A549 (cell line): ENCODE measurements at regions not wholly inside any gene's neighbourhood (a gene's known extent, or its start where the extent isn't known, plus 50 kb on each side); places are given as distances from the start of the nearest gene placed in this dataset.

Source experiments
- ATAC-seq, 2 experiments: fragments of 200-7000 bp in 1 of 2; fragments of >200 bp in 1 of 2; cut with Nextera tagmentation in 1 of 2; cut with Tn5 transposase in 1 of 2; 3 replicates each; pipeline versions ENCODE4 v1.8.0 to v1.9.1; 2018 to 2020; ENCODE audit warnings: mild to moderate bottlenecking in 1 of 2, moderate library complexity in 1 of 2
- CTCF ChIA-PET: fragments of 300-600 bp; sonication (Branson Sonifier 250); formaldehyde crosslinking; extraction: SDS; loops from one replicate; lab custom pipeline; 2021; ENCODE audit warnings: antibody characterized with exemption, inconsistent platforms; lab: Yijun Ruan, JAX
- POLR2A ChIA-PET: fragments of 350-600 bp; formaldehyde crosslinking; extraction: SDS; loops from one replicate; lab custom pipeline; 2021; ENCODE audit warnings: antibody characterized with exemption, inconsistent platforms; lab: Yijun Ruan, JAX
- DNase-seq, 2 experiments: peaks; one replicate each; pipeline versions ENCODE4 v3.0.0 to v3.0.0-alpha.2; 2011 to 2016; ENCODE audit warnings: low read depth in 1 of 2, low spot score in 1 of 2
- FAIRE-seq: peaks from 2 replicates; lab custom pipeline; 2011; peaks lifted over from hg19 to GRCh38; lab: Jason Lieb, UNC
- H3K27ac ChIP-seq, 2 experiments: fragments of >200 bp; sonication (Bioruptor Twin); formaldehyde crosslinking; 3 replicates each; pipeline ENCODE4 v1.5.1; 2016 to 2017
- H3K4me1 ChIP-seq: fragments of >200 bp; sonication (Bioruptor Twin); formaldehyde crosslinking; 3 replicates; pipeline ENCODE4 v1.6.1; 2016
- H3K4me2 ChIP-seq: fragments of >200 bp; sonication (Bioruptor Twin); formaldehyde crosslinking; 3 replicates; pipeline ENCODE4 v1.6.1; 2016
- H3K4me3 ChIP-seq: fragments of >200 bp; sonication (Bioruptor Twin); formaldehyde crosslinking; 3 replicates; pipeline ENCODE4 v1.5.1; 2016
- H3K9me3 ChIP-seq: fragments of >200 bp; sonication (Bioruptor Twin); formaldehyde crosslinking; 3 replicates; pipeline ENCODE4 v1.6.1; 2016
- ATOH8 ChIP-seq: fragments of 250-450 bp; sonication (Bioruptor Pico); IDR thresholded peaks from 2 replicates; pipeline ENCODE4 v1.5.0; 2020; ENCODE audit warnings: low read depth, mild to moderate bottlenecking, moderate library complexity
- CEBPB ChIP-seq, 2 experiments: fragments of >200 bp in 1 of 2; sonication (Bioruptor Twin) in 1 of 2; formaldehyde crosslinking in 1 of 2; IDR thresholded peaks; 2 replicates each; pipeline ENCODE4 v1.6.1; 2012 to 2016
- E2F6 ChIP-seq: IDR thresholded peaks from 2 replicates; pipeline ENCODE4 v1.6.1; 2012; ENCODE audit warnings: low read depth, borderline replicate concordance
- EHF ChIP-seq: fragments of 250-450 bp; sonication (Bioruptor Pico); IDR thresholded peaks from 2 replicates; pipeline ENCODE4 v1.5.0; 2020; ENCODE audit warnings: mild to moderate bottlenecking
- EHMT2 ChIP-seq: fragments of 200-600 bp; sonication (generic); IDR thresholded peaks from 2 replicates; pipeline ENCODE4 v1.6.1; 2016; ENCODE audit warnings: antibody characterized with exemption, low read depth, mild to moderate bottlenecking, moderate library complexity
- EP300 ChIP-seq, 2 experiments: fragments of >200 bp; sonication (Bioruptor Twin); formaldehyde crosslinking; IDR thresholded peaks; 2 replicates in 1 of 2; 3 replicates in 1 of 2; pipeline ENCODE4 v1.6.1; 2016 to 2017
- ESRRA ChIP-seq: fragments of 150-350 bp; IDR thresholded peaks from 2 replicates; pipeline ENCODE4 v1.6.1; 2014; ENCODE audit warnings: mild to moderate bottlenecking, low read length, borderline replicate concordance
- GATA3 ChIP-seq: IDR thresholded peaks from 2 replicates; pipeline ENCODE4 v1.6.1; 2012; ENCODE audit warnings: borderline replicate concordance
- HEYL ChIP-seq: fragments of 250-450 bp; sonication (Bioruptor Pico); IDR thresholded peaks from 2 replicates; pipeline ENCODE4 v1.8.0; 2021; ENCODE audit warnings: mild to moderate bottlenecking, moderate library complexity
- HOXA7 ChIP-seq: fragments of 250-450 bp; sonication (Bioruptor Pico); IDR thresholded peaks from 2 replicates; pipeline ENCODE4 v1.5.0; 2020; ENCODE audit warnings: mild to moderate bottlenecking, moderate library complexity
- JUNB ChIP-seq: fragments of >200 bp; sonication (Bioruptor Twin); formaldehyde crosslinking; IDR thresholded peaks from 2 replicates; pipeline ENCODE4 v1.6.1; 2016
- KDM5A ChIP-seq: fragments of 200-600 bp; sonication (generic); IDR thresholded peaks from 2 replicates; pipeline ENCODE4 v1.6.1; 2016; ENCODE audit warnings: antibody characterized with exemption, mild to moderate bottlenecking
- MAFK ChIP-seq: fragments of 450-650 bp; IDR thresholded peaks from 2 replicates; pipeline ENCODE4 v1.6.1; 2014; ENCODE audit not compliant: partially characterized antibody
- MAZ ChIP-seq: fragments of 150-350 bp; IDR thresholded peaks from 2 replicates; pipeline ENCODE4 v1.6.1; 2014; ENCODE audit warnings: antibody characterized with exemption, low read depth, low read length, borderline replicate concordance
- MYC ChIP-seq: IDR thresholded peaks from 2 replicates; pipeline ENCODE4 v1.6.1; 2012; ENCODE audit warnings: mild to moderate bottlenecking, inconsistent platforms, low read length, improper control_type of control experiment, borderline replicate concordance
- NFE2L2 ChIP-seq: fragments of 150-350 bp; conservative IDR thresholded peaks from 2 replicates; pipeline ENCODE4 v1.6.1; 2014; ENCODE audit warnings: low read length
- NR3C1 ChIP-seq: fragments of >200 bp; sonication (Bioruptor Twin); formaldehyde crosslinking; IDR thresholded peaks from 3 replicates; pipeline ENCODE4 v1.6.1; 2017
- PHF8 ChIP-seq: fragments of 200-600 bp; sonication (generic); IDR thresholded peaks from 2 replicates; pipeline ENCODE4 v1.6.1; 2016; ENCODE audit warnings: low read depth, mild to moderate bottlenecking, antibody characterized with exemption, moderate library complexity, borderline replicate concordance
- RARB ChIP-seq: fragments of 250-450 bp; sonication (Bioruptor Pico); IDR thresholded peaks from 2 replicates; pipeline ENCODE4 v1.8.0; 2021; ENCODE audit warnings: mild to moderate bottlenecking, moderate library complexity
- RCOR1 ChIP-seq: fragments of 150-350 bp; IDR thresholded peaks from 2 replicates; pipeline ENCODE4 v1.6.1; 2014; ENCODE audit warnings: antibody characterized with exemption, low read length, low read depth
- RNF2 ChIP-seq: fragments of 200-600 bp; sonication (generic); IDR thresholded peaks from 2 replicates; pipeline ENCODE4 v1.6.1; 2016; ENCODE audit warnings: low read depth, mild to moderate bottlenecking, antibody characterized with exemption, moderate library complexity, borderline replicate concordance
- TFCP2L1 ChIP-seq: fragments of 250-450 bp; sonication (Bioruptor Pico); IDR thresholded peaks from 2 replicates; pipeline ENCODE4 v1.5.0; 2021; ENCODE audit warnings: mild to moderate bottlenecking
- USF2 ChIP-seq: fragments of 450-650 bp; IDR thresholded peaks from 2 replicates; pipeline ENCODE4 v1.6.1; 2014; ENCODE audit warnings: antibody characterized with exemption
- ZC3H11A ChIP-seq: fragments of 450-650 bp; IDR thresholded peaks from 2 replicates; pipeline ENCODE4 v1.6.1; 2014; ENCODE audit warnings: antibody characterized with exemption, mild to moderate bottlenecking
- ZNF302 ChIP-seq: fragments of 250-450 bp; sonication (Bioruptor Pico); IDR thresholded peaks from 2 replicates; pipeline ENCODE4 v1.9.0; 2021; ENCODE audit warnings: inconsistent platforms, mild to moderate bottlenecking, moderate library complexity
- ZSCAN20 ChIP-seq: fragments of 250-450 bp; sonication (Bioruptor Pico); IDR thresholded peaks from 2 replicates; pipeline ENCODE4 v1.8.0; 2022; ENCODE audit warnings: mild to moderate bottlenecking, moderate library complexity
- whole genome bisulfite sequencing: methylation state at CpG from one replicate; pipeline ENCODE4 v1.1.6; 2017; ENCODE audit errors: missing lambda C conversion rate; 5-methylcytosine and 5-hydroxymethylcytosine counted together
- TF ChIP-seq, protein P1 (sequence below): IDR thresholded peaks from 2 replicates; pipeline ENCODE4 v1.6.1; 2012
- TF ChIP-seq, protein P2 (sequence below): fragments of >200 bp; sonication (Bioruptor Twin); formaldehyde crosslinking; IDR thresholded peaks from 2 replicates; pipeline ENCODE4 v1.6.1; 2016
- TF ChIP-seq, protein P3 (sequence below): fragments of 200-600 bp; sonication (generic); IDR thresholded peaks from 2 replicates; pipeline ENCODE4 v1.6.1; 2016; ENCODE audit warnings: antibody characterized with exemption, mild to moderate bottlenecking, moderate library complexity
- TF ChIP-seq, protein P4 (sequence below): fragments of >200 bp; sonication (Bioruptor Twin); formaldehyde crosslinking; IDR thresholded peaks from 3 replicates; pipeline ENCODE4 v1.6.1; 2016

DNA sequence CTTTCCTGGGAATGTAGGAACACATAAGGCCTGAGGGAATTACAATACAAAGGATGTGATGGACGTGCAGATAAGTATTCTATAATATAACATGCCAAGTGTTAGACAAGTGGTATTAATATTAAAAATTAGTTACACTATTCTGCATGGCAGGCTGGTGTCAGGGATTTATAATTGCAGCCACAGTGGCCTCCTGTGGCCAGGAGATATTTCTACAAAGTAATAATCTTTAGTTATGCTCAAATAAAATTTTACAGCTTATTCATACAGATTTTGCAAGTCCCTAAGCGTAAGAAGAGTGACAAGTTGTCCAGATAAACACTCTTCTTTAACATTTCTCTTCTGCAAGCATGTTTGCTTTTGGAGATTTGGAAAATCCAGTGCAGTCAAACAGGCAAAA lies 90.4 kb upstream of the CBLN2 start:
- ChIA-PET CTCF (no interaction called here), POLR2A (no interaction called here)
- Histone ChIP-seq H3K4me1 (no peaks in the 10 kb centered on the region), H3K9me3 (no peaks in the 10 kb centered on the region), H3K4me3 (no peak overlapping the region), H3K27ac (no peak overlapping the region), H3K4me2 (no peak overlapping the region)
- 4% methylated on average over 2 of the region's 2 CpGs for WGBS
- no peak for FAIRE-seq
- ATAC-seq, result no peak
- DNase-seq, result no peak
- TF ChIP-seq EHMT2 (no peak), MYC (no peak), CEBPB (IDR thresholded peaks at IDR 0.05) (no peak), HOXA7 (CRISPR knock-in tag) (no peak)
- TF ChIP-seq, protein P1, sequence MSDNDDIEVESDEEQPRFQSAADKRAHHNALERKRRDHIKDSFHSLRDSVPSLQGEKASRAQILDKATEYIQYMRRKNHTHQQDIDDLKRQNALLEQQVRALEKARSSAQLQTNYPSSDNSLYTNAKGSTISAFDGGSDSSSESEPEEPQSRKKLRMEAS, result no peak

- Histone ChIP-seq H3K9me3 (no peaks in the 10 kb centered on the region), H3K4me3 (no peak overlapping the region), H3K4me2 (no peak overlapping the region), H3K27ac (no peak overlapping the region), H3K4me1 (no peaks in the 10 kb centered on the region)
- ATAC-seq (no peak), FAIRE-seq (no peak), DNase-seq (no peak)
- TF ChIP-seq, protein P1, result no peak
- TF ChIP-seq GATA3 (no peak), ZNF302 (no peak), TFCP2L1 (no peak), MAZ (no peak), NR3C1 (no peak), MAFK (no peak), NFE2L2 (no peak), KDM5A (no peak), RNF2 (no peak), ZSCAN20 (CRISPR knock-in tag) (no peak), MYC (no peak), ZC3H11A (no peak)
- TF ChIP-seq, protein P2, sequence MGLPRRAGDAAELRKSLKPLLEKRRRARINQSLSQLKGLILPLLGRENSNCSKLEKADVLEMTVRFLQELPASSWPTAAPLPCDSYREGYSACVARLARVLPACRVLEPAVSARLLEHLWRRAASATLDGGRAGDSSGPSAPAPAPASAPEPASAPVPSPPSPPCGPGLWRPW, result no peak
- WGBS, result 27% methylated on average over 5 of the region's 5 CpGs
- POLR2A ChIA-PET, result no interaction called here
- CTCF ChIA-PET, result no interaction called here
These were observed 86.8 kb upstream of the CBLN2 start for GRCh38 chr18:72630991-72631390.

GRCh38 chr18:72623444-72623843 lies 79.3 kb upstream of the CBLN2 start:
- H3K27ac ChIP-seq, result no peak overlapping the region
- ATAC-seq (no peak), FAIRE-seq (no peak), DNase-seq (no peak)
- whole genome bisulfite sequencing, result 30% methylated on average over 4 of the region's 4 CpGs
- no peak overlapping the region for H3K4me2 ChIP-seq
- POLR2A ChIA-PET, result no interaction called here
- no peak overlapping the region for H3K4me3 ChIP-seq
- no peaks in the 10 kb centered on the region for H3K9me3 ChIP-seq
- CTCF ChIA-PET, result no interaction called here
- no peaks in the 10 kb centered on the region for H3K4me1 ChIP-seq
- TF ChIP-seq, protein P3, sequence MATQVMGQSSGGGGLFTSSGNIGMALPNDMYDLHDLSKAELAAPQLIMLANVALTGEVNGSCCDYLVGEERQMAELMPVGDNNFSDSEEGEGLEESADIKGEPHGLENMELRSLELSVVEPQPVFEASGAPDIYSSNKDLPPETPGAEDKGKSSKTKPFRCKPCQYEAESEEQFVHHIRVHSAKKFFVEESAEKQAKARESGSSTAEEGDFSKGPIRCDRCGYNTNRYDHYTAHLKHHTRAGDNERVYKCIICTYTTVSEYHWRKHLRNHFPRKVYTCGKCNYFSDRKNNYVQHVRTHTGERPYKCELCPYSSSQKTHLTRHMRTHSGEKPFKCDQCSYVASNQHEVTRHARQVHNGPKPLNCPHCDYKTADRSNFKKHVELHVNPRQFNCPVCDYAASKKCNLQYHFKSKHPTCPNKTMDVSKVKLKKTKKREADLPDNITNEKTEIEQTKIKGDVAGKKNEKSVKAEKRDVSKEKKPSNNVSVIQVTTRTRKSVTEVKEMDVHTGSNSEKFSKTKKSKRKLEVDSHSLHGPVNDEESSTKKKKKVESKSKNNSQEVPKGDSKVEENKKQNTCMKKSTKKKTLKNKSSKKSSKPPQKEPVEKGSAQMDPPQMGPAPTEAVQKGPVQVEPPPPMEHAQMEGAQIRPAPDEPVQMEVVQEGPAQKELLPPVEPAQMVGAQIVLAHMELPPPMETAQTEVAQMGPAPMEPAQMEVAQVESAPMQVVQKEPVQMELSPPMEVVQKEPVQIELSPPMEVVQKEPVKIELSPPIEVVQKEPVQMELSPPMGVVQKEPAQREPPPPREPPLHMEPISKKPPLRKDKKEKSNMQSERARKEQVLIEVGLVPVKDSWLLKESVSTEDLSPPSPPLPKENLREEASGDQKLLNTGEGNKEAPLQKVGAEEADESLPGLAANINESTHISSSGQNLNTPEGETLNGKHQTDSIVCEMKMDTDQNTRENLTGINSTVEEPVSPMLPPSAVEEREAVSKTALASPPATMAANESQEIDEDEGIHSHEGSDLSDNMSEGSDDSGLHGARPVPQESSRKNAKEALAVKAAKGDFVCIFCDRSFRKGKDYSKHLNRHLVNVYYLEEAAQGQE, result no peak
- TF ChIP-seq, protein P4, sequence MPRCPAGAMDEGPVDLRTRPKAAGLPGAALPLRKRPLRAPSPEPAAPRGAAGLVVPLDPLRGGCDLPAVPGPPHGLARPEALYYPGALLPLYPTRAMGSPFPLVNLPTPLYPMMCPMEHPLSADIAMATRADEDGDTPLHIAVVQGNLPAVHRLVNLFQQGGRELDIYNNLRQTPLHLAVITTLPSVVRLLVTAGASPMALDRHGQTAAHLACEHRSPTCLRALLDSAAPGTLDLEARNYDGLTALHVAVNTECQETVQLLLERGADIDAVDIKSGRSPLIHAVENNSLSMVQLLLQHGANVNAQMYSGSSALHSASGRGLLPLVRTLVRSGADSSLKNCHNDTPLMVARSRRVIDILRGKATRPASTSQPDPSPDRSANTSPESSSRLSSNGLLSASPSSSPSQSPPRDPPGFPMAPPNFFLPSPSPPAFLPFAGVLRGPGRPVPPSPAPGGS, result no peak
- TF ChIP-seq MAZ (no peak), RCOR1 (no peak), ESRRA (no peak), ATOH8 (no peak), ZNF302 (no peak), RARB (no peak), EHF (CRISPR knock-in tag) (no peak), E2F6 (no peak), JUNB (no peak), USF2 (no peak), KDM5A (no peak), HEYL (CRISPR knock-in tag) (no peak), PHF8 (no peak), EP300 (IDR thresholded peaks at IDR 0.05) (no peak)
